WTC11 (cell line): ENCODE measurements at regions not wholly inside any gene's neighbourhood (a gene's known extent, or its start where the extent isn't known, plus 50 kb on each side); places are given as distances from the start of the nearest gene placed in this dataset.

Experiments
- ATAC-seq: fragments of 200-7000 bp; cut with Tn5 transposase; 2 replicates; pipeline ENCODE4 v1.10.0; 2021; ENCODE audit warnings: mild to moderate bottlenecking, moderate library complexity
- CTCF ChIA-PET: fragments of 300-600 bp; sonication (Branson Sonifier 250); formaldehyde crosslinking; loops from one replicate; lab custom pipeline; 2021; ENCODE audit warnings: antibody characterized with exemption; lab: Charles Lee
- POLR2A ChIA-PET: fragments of 350-600 bp; sonication (Branson Sonifier 250); formaldehyde crosslinking; loops from one replicate; lab custom pipeline; 2021; ENCODE audit warnings: antibody characterized with exemption; lab: Charles Lee
- DNase-seq: peaks from one replicate; pipeline ENCODE4 v3.0.0; 2021; ENCODE audit warnings: low spot score
- H3K27ac Mint-ChIP-seq: 2 replicates; pipeline ENCODE4 v1.8.0; 2021; ENCODE audit warnings: mixed read lengths
- H3K27me3 Mint-ChIP-seq: 2 replicates; pipeline ENCODE4 v1.8.0; 2021; ENCODE audit warnings: low read depth, mild to moderate bottlenecking, moderate library complexity, mixed read lengths
- H3K36me3 Mint-ChIP-seq: 2 replicates; pipeline ENCODE4 v1.8.0; 2021; ENCODE audit warnings: mixed read lengths
- H3K4me1 Mint-ChIP-seq: 2 replicates; pipeline ENCODE4 v1.8.0; 2022; ENCODE audit warnings: mixed read lengths
- H3K4me3 Mint-ChIP-seq: 2 replicates; pipeline ENCODE4 v1.8.0; 2021; ENCODE audit warnings: mild to moderate bottlenecking, moderate library complexity, mixed read lengths
- H3K9me3 Mint-ChIP-seq: 2 replicates; pipeline ENCODE4 v1.8.0; 2021; ENCODE audit warnings: mixed read lengths
- GRHL2 ChIP-seq: fragments of 250-450 bp; sonication (Bioruptor Pico); IDR thresholded peaks from 2 replicates; pipeline ENCODE4 v1.8.0; 2022; ENCODE audit warnings: mild to moderate bottlenecking, moderate library complexity; ENCODE audit not compliant: insufficient replicate concordance, severe bottlenecking
- NFE2L1 ChIP-seq: sonication (generic); formaldehyde crosslinking; IDR thresholded peaks from 2 replicates; pipeline ENCODE4 v1.8.1; 2023; ENCODE audit warnings: missing genetic modification reagents
- NFYB ChIP-seq: sonication (generic); formaldehyde crosslinking; conservative IDR thresholded peaks from 2 replicates; pipeline ENCODE4 v1.8.0; 2022; ENCODE audit warnings: low read depth, missing genetic modification reagents
- NR1H2 ChIP-seq: sonication (generic); formaldehyde crosslinking; IDR thresholded peaks from 2 replicates; pipeline ENCODE4 v1.9.0; 2021; ENCODE audit warnings: mild to moderate bottlenecking, moderate library complexity, missing genetic modification reagents
- NR2C2 ChIP-seq: sonication (generic); formaldehyde crosslinking; IDR thresholded peaks from 2 replicates; pipeline ENCODE4 v1.8.0; 2022; ENCODE audit warnings: mild to moderate bottlenecking, missing genetic modification reagents
- PRRX2 ChIP-seq: fragments of 250-450 bp; sonication (Bioruptor Pico); IDR thresholded peaks from 2 replicates; pipeline ENCODE4 v1.8.0; 2021; ENCODE audit warnings: mild to moderate bottlenecking
- SP1 ChIP-seq: sonication (generic); formaldehyde crosslinking; conservative IDR thresholded peaks from 2 replicates; pipeline ENCODE4 v1.8.1; 2022; ENCODE audit warnings: missing genetic modification reagents
- TEAD4 ChIP-seq: sonication (generic); formaldehyde crosslinking; IDR thresholded peaks from 2 replicates; pipeline ENCODE4 v1.8.0; 2022; ENCODE audit warnings: mild to moderate bottlenecking, missing genetic modification reagents
- ZNF138 ChIP-seq: sonication (generic); formaldehyde crosslinking; conservative IDR thresholded peaks from 2 replicates; pipeline ENCODE4 v1.8.1; 2022; ENCODE audit warnings: mild to moderate bottlenecking, moderate library complexity, missing genetic modification reagents
- ZNF232 ChIP-seq: sonication (generic); formaldehyde crosslinking; IDR thresholded peaks from 2 replicates; pipeline ENCODE4 v1.8.0; 2022; ENCODE audit warnings: mild to moderate bottlenecking, missing genetic modification reagents
- ZNF263 ChIP-seq: sonication (generic); formaldehyde crosslinking; IDR thresholded peaks from 2 replicates; pipeline ENCODE4 v1.8.1; 2022; ENCODE audit warnings: low read depth, mild to moderate bottlenecking, moderate library complexity, missing genetic modification reagents
- ZNF671 ChIP-seq: fragments of 250-450 bp; sonication (Bioruptor Pico); IDR thresholded peaks from 2 replicates; pipeline ENCODE4 v1.8.0; 2021; ENCODE audit warnings: mild to moderate bottlenecking
- TF ChIP-seq, protein P1 (sequence below): sonication (generic); formaldehyde crosslinking; IDR thresholded peaks from 2 replicates; pipeline ENCODE4 v1.8.0; 2022; ENCODE audit warnings: missing genetic modification reagents
- TF ChIP-seq, protein P2 (sequence below): fragments of 200-600 bp; IDR thresholded peaks from 2 replicates; pipeline ENCODE4 v1.8.0; 2022; ENCODE audit warnings: antibody characterized with exemption
- TF ChIP-seq, protein P3 (sequence below): sonication (generic); formaldehyde crosslinking; IDR thresholded peaks from 2 replicates; pipeline ENCODE4 v1.8.0; 2022; ENCODE audit warnings: mild to moderate bottlenecking, missing genetic modification reagents
- TF ChIP-seq, protein P4 (sequence below): sonication (generic); formaldehyde crosslinking; IDR thresholded peaks from 2 replicates; pipeline ENCODE4 v1.8.0; 2022; ENCODE audit warnings: mild to moderate bottlenecking, missing genetic modification reagents
- TF ChIP-seq, protein P5 (sequence below): sonication (generic); formaldehyde crosslinking; IDR thresholded peaks from 2 replicates; pipeline ENCODE4 v1.8.1; 2022; ENCODE audit warnings: mild to moderate bottlenecking, missing genetic modification reagents, moderate library complexity, borderline replicate concordance
- TF ChIP-seq, protein P6 (sequence below): sonication (generic); formaldehyde crosslinking; IDR thresholded peaks from 2 replicates; pipeline ENCODE4 v1.8.1; 2022; ENCODE audit warnings: missing genetic modification reagents, borderline replicate concordance
- TF ChIP-seq, protein P7 (sequence below): sonication (generic); formaldehyde crosslinking; IDR thresholded peaks from 2 replicates; pipeline ENCODE4 v1.8.0; 2023; ENCODE audit warnings: missing genetic modification reagents, mild to moderate bottlenecking, borderline replicate concordance

DNA sequence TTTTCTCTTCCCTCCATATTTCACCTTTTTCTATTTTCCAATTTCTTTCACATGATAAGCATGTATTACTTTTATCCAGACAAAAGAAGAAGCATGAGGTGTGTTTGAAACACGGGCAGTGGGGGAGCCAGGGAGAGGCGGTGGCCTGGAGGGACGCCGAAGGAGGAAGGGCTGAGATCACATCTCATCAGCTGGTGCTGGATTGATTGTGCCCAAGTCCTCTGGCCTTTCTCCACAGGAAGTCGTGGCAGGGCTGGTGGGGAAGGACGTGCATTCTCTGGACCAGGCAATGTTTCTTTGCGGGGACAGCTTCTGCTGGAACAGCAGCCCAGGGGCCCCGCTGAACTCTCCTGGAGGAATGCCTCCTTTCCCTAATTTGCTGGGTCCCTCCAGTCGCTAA lies 82.9 kb downstream of the MIAT start:
- ChIA-PET POLR2A (no interaction called here), CTCF (interaction anchor here (1.0 to 1.3 kb wide), 3 partner anchors 16 to 68 kb away, joined by 3 to 4 read pairs (median 3); no protein-coding TSS in a partner anchor)
- no peak overlapping the region for H3K4me3 Mint-ChIP-seq
- ATAC-seq (peak; percentile 52), DNase-seq (no peak)
- peaks cover 5% of the 10 kb centered on the region for H3K4me1 Mint-ChIP-seq
- no peaks in the 10 kb centered on the region for H3K27me3 Mint-ChIP-seq
- H3K27ac Mint-ChIP-seq = no peak overlapping the region
- TF ChIP-seq, protein P1, sequence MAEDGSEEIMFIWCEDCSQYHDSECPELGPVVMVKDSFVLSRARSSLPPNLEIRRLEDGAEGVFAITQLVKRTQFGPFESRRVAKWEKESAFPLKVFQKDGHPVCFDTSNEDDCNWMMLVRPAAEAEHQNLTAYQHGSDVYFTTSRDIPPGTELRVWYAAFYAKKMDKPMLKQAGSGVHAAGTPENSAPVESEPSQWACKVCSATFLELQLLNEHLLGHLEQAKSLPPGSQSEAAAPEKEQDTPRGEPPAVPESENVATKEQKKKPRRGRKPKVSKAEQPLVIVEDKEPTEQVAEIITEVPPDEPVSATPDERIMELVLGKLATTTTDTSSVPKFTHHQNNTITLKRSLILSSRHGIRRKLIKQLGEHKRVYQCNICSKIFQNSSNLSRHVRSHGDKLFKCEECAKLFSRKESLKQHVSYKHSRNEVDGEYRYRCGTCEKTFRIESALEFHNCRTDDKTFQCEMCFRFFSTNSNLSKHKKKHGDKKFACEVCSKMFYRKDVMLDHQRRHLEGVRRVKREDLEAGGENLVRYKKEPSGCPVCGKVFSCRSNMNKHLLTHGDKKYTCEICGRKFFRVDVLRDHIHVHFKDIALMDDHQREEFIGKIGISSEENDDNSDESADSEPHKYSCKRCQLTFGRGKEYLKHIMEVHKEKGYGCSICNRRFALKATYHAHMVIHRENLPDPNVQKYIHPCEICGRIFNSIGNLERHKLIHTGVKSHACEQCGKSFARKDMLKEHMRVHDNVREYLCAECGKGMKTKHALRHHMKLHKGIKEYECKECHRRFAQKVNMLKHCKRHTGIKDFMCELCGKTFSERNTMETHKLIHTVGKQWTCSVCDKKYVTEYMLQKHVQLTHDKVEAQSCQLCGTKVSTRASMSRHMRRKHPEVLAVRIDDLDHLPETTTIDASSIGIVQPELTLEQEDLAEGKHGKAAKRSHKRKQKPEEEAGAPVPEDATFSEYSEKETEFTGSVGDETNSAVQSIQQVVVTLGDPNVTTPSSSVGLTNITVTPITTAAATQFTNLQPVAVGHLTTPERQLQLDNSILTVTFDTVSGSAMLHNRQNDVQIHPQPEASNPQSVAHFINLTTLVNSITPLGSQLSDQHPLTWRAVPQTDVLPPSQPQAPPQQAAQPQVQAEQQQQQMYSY = no peak
- TF ChIP-seq ZNF263 (no peak), ZNF232 (CRISPR knock-in tag) (no peak), PRRX2 (no peak), ZNF138 (CRISPR knock-in tag) (no peak), NFE2L1 (CRISPR knock-in tag) (no peak), ZNF671 (CRISPR knock-in tag) (no peak), TEAD4 (CRISPR knock-in tag) (no peak), NR2C2 (CRISPR knock-in tag) (no peak), NR1H2 (CRISPR knock-in tag) (no peak), SP1 (CRISPR knock-in tag) (no peak), NFYB (CRISPR knock-in tag) (no peak), GRHL2 (no peak)
- TF ChIP-seq, protein P2, sequence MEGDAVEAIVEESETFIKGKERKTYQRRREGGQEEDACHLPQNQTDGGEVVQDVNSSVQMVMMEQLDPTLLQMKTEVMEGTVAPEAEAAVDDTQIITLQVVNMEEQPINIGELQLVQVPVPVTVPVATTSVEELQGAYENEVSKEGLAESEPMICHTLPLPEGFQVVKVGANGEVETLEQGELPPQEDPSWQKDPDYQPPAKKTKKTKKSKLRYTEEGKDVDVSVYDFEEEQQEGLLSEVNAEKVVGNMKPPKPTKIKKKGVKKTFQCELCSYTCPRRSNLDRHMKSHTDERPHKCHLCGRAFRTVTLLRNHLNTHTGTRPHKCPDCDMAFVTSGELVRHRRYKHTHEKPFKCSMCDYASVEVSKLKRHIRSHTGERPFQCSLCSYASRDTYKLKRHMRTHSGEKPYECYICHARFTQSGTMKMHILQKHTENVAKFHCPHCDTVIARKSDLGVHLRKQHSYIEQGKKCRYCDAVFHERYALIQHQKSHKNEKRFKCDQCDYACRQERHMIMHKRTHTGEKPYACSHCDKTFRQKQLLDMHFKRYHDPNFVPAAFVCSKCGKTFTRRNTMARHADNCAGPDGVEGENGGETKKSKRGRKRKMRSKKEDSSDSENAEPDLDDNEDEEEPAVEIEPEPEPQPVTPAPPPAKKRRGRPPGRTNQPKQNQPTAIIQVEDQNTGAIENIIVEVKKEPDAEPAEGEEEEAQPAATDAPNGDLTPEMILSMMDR = no peak
- TF ChIP-seq, protein P3, sequence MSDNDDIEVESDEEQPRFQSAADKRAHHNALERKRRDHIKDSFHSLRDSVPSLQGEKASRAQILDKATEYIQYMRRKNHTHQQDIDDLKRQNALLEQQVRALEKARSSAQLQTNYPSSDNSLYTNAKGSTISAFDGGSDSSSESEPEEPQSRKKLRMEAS (CRISPR knock-in tag) = no peak
- TF ChIP-seq, protein P4, sequence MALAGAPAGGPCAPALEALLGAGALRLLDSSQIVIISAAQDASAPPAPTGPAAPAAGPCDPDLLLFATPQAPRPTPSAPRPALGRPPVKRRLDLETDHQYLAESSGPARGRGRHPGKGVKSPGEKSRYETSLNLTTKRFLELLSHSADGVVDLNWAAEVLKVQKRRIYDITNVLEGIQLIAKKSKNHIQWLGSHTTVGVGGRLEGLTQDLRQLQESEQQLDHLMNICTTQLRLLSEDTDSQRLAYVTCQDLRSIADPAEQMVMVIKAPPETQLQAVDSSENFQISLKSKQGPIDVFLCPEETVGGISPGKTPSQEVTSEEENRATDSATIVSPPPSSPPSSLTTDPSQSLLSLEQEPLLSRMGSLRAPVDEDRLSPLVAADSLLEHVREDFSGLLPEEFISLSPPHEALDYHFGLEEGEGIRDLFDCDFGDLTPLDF = no peak
- TF ChIP-seq, protein P5, sequence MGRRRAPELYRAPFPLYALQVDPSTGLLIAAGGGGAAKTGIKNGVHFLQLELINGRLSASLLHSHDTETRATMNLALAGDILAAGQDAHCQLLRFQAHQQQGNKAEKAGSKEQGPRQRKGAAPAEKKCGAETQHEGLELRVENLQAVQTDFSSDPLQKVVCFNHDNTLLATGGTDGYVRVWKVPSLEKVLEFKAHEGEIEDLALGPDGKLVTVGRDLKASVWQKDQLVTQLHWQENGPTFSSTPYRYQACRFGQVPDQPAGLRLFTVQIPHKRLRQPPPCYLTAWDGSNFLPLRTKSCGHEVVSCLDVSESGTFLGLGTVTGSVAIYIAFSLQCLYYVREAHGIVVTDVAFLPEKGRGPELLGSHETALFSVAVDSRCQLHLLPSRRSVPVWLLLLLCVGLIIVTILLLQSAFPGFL (CRISPR knock-in tag) = no peak
- TF ChIP-seq, protein P6, sequence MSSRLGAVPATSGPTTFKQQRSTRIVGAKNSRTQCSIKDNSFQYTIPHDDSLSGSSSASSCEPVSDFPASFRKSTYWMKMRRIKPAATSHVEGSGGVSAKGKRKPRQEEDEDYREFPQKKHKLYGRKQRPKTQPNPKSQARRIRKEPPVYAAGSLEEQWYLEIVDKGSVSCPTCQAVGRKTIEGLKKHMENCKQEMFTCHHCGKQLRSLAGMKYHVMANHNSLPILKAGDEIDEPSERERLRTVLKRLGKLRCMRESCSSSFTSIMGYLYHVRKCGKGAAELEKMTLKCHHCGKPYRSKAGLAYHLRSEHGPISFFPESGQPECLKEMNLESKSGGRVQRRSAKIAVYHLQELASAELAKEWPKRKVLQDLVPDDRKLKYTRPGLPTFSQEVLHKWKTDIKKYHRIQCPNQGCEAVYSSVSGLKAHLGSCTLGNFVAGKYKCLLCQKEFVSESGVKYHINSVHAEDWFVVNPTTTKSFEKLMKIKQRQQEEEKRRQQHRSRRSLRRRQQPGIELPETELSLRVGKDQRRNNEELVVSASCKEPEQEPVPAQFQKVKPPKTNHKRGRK (CRISPR knock-in tag) = no peak
- TF ChIP-seq, protein P7, sequence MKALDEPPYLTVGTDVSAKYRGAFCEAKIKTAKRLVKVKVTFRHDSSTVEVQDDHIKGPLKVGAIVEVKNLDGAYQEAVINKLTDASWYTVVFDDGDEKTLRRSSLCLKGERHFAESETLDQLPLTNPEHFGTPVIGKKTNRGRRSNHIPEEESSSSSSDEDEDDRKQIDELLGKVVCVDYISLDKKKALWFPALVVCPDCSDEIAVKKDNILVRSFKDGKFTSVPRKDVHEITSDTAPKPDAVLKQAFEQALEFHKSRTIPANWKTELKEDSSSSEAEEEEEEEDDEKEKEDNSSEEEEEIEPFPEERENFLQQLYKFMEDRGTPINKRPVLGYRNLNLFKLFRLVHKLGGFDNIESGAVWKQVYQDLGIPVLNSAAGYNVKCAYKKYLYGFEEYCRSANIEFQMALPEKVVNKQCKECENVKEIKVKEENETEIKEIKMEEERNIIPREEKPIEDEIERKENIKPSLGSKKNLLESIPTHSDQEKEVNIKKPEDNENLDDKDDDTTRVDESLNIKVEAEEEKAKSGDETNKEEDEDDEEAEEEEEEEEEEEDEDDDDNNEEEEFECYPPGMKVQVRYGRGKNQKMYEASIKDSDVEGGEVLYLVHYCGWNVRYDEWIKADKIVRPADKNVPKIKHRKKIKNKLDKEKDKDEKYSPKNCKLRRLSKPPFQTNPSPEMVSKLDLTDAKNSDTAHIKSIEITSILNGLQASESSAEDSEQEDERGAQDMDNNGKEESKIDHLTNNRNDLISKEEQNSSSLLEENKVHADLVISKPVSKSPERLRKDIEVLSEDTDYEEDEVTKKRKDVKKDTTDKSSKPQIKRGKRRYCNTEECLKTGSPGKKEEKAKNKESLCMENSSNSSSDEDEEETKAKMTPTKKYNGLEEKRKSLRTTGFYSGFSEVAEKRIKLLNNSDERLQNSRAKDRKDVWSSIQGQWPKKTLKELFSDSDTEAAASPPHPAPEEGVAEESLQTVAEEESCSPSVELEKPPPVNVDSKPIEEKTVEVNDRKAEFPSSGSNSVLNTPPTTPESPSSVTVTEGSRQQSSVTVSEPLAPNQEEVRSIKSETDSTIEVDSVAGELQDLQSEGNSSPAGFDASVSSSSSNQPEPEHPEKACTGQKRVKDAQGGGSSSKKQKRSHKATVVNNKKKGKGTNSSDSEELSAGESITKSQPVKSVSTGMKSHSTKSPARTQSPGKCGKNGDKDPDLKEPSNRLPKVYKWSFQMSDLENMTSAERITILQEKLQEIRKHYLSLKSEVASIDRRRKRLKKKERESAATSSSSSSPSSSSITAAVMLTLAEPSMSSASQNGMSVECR (CRISPR knock-in tag) = no peak
- no peaks in the 10 kb centered on the region for H3K36me3 Mint-ChIP-seq
- H3K9me3 Mint-ChIP-seq = peaks cover 7% of the 10 kb centered on the region
